ENCODE measurements at regions not wholly inside any gene's neighbourhood (a gene's known extent, or its start where the extent isn't known, plus 50 kb on each side); places are given as distances from the start of the nearest gene placed in this dataset.

GRCh38 chr17:68714676-68715075 lies 113.5 kb upstream of the FAM20A start:
- no peak overlapping the region for H3K4me3 ChIP-seq (ENCODE audit: low read length)
- H3K27me3 ChIP-seq (ENCODE audit: control insufficient read depth, insufficient read depth, low read length), result peaks cover 19% of the 10 kb centered on the region
- H3K4me1 ChIP-seq (ENCODE audit: control insufficient read depth, insufficient read depth, low read length), result no peaks in the 10 kb centered on the region
- no peak for DNase-seq
- no peaks in the 10 kb centered on the region for H3K9me3 ChIP-seq (ENCODE audit: control insufficient read depth, low read depth, low read length)
- H3K27ac ChIP-seq (ENCODE audit: low read length), result no peak overlapping the region
- no CpG with 5 or more reads among the region's 2 CpGs for WGBS (ENCODE audit: insufficient coverage, low lambda C conversion rate)
- H3K36me3 ChIP-seq (ENCODE audit: control insufficient read depth, insufficient read depth, low read length), result no peaks in the 10 kb centered on the region

- no peak overlapping the region for H3K4me3 ChIP-seq (ENCODE audit: low read length)
- 43% methylated on average over 1 of the region's 4 CpGs for WGBS (ENCODE audit: insufficient coverage, low lambda C conversion rate)
- no peak for DNase-seq
- no peaks in the 10 kb centered on the region for H3K4me1 ChIP-seq (ENCODE audit: control insufficient read depth, insufficient read depth, low read length)
- H3K27me3 ChIP-seq (ENCODE audit: control insufficient read depth, insufficient read depth, low read length), result peaks cover 19% of the 10 kb centered on the region
- no peak overlapping the region for H3K27ac ChIP-seq (ENCODE audit: low read length)
- no peaks in the 10 kb centered on the region for H3K36me3 ChIP-seq (ENCODE audit: control insufficient read depth, insufficient read depth, low read length)
- no peaks in the 10 kb centered on the region for H3K9me3 ChIP-seq (ENCODE audit: control insufficient read depth, low read depth, low read length)
Observed at GRCh38 chr17:68711858-68712257, 110.7 kb upstream of the FAM20A start.

GRCh38 chr17:68710976-68711375 lies 109.8 kb upstream of the FAM20A start:
- H3K4me1 ChIP-seq (ENCODE audit: control insufficient read depth, insufficient read depth, low read length), result no peaks in the 10 kb centered on the region

GRCh38 chr17:68710035-68710780 lies 109.0 kb upstream of the FAM20A start:
- Histone ChIP-seq H3K4me1 (ENCODE audit: control insufficient read depth, insufficient read depth, low read length) (no peaks in the 10 kb centered on the region), H3K36me3 (ENCODE audit: control insufficient read depth, insufficient read depth, low read length) (no peaks in the 10 kb centered on the region), H3K27ac (ENCODE audit: low read length) (no peak overlapping the region), H3K27me3 (ENCODE audit: control insufficient read depth, insufficient read depth, low read length) (peaks cover 19% of the 10 kb centered on the region), H3K9me3 (ENCODE audit: control insufficient read depth, low read depth, low read length) (no peaks in the 10 kb centered on the region), H3K4me3 (ENCODE audit: low read length) (no peak overlapping the region)
- DNase-seq, result no peak
- WGBS (ENCODE audit: insufficient coverage, low lambda C conversion rate), result 76% methylated on average over 4 of the region's 11 CpGs

More at GRCh38 chr17:68710976-68711375, 109.8 kb upstream of the FAM20A start:
- peaks cover 19% of the 10 kb centered on the region for H3K27me3 ChIP-seq (ENCODE audit: control insufficient read depth, insufficient read depth, low read length)
- H3K27ac ChIP-seq (ENCODE audit: low read length), result no peak overlapping the region
- no CpG with 5 or more reads among the region's 1 CpG for WGBS (ENCODE audit: insufficient coverage, low lambda C conversion rate)
- H3K4me3 ChIP-seq (ENCODE audit: low read length), result no peak overlapping the region
- no peaks in the 10 kb centered on the region for H3K9me3 ChIP-seq (ENCODE audit: control insufficient read depth, low read depth, low read length)
- DNase-seq, result no peak
- no peaks in the 10 kb centered on the region for H3K36me3 ChIP-seq (ENCODE audit: control insufficient read depth, insufficient read depth, low read length)

GRCh38 chr17:68709461-68709860 lies 108.3 kb upstream of the FAM20A start:
- no peaks in the 10 kb centered on the region for H3K9me3 ChIP-seq (ENCODE audit: control insufficient read depth, low read depth, low read length)
- no peak overlapping the region for H3K4me3 ChIP-seq (ENCODE audit: low read length)
- DNase-seq, result no peak
- H3K27ac ChIP-seq (ENCODE audit: low read length), result no peak overlapping the region
- peaks cover 19% of the 10 kb centered on the region for H3K27me3 ChIP-seq (ENCODE audit: control insufficient read depth, insufficient read depth, low read length)
- WGBS (ENCODE audit: insufficient coverage, low lambda C conversion rate), result no CpG with 5 or more reads among the region's 6 CpGs
- no peaks in the 10 kb centered on the region for H3K4me1 ChIP-seq (ENCODE audit: control insufficient read depth, insufficient read depth, low read length)
- no peaks in the 10 kb centered on the region for H3K36me3 ChIP-seq (ENCODE audit: control insufficient read depth, insufficient read depth, low read length)

- H3K27ac ChIP-seq (ENCODE audit: low read length), result no peak overlapping the region
Observed at GRCh38 chr17:68707031-68707430, 105.9 kb upstream of the FAM20A start.

GRCh38 chr17:68706356-68706920 lies 105.3 kb upstream of the FAM20A start:
- H3K27me3 ChIP-seq (ENCODE audit: control insufficient read depth, insufficient read depth, low read length), result peaks cover 13% of the 10 kb centered on the region
- WGBS (ENCODE audit: insufficient coverage, low lambda C conversion rate), result 61% methylated on average over 3 of the region's 5 CpGs
- no peaks in the 10 kb centered on the region for H3K9me3 ChIP-seq (ENCODE audit: control insufficient read depth, low read depth, low read length)
- H3K4me3 ChIP-seq (ENCODE audit: low read length), result no peak overlapping the region
- H3K4me1 ChIP-seq (ENCODE audit: control insufficient read depth, insufficient read depth, low read length), result peaks cover 4% of the 10 kb centered on the region
- DNase-seq, result no peak
- H3K27ac ChIP-seq (ENCODE audit: low read length), result no peak overlapping the region
- H3K36me3 ChIP-seq (ENCODE audit: control insufficient read depth, insufficient read depth, low read length), result no peaks in the 10 kb centered on the region

More at GRCh38 chr17:68707031-68707430, 105.9 kb upstream of the FAM20A start:
- 80% methylated on average over 1 of the region's 4 CpGs for WGBS (ENCODE audit: insufficient coverage, low lambda C conversion rate)
- Histone ChIP-seq H3K36me3 (ENCODE audit: control insufficient read depth, insufficient read depth, low read length) (no peaks in the 10 kb centered on the region), H3K9me3 (ENCODE audit: control insufficient read depth, low read depth, low read length) (no peaks in the 10 kb centered on the region), H3K27me3 (ENCODE audit: control insufficient read depth, insufficient read depth, low read length) (peaks cover 16% of the 10 kb centered on the region), H3K4me1 (ENCODE audit: control insufficient read depth, insufficient read depth, low read length) (no peaks in the 10 kb centered on the region), H3K4me3 (ENCODE audit: low read length) (no peak overlapping the region)
- DNase-seq, result no peak

- no peaks in the 10 kb centered on the region for H3K9me3 ChIP-seq (ENCODE audit: control insufficient read depth, low read depth, low read length)
- no peak overlapping the region for H3K27ac ChIP-seq (ENCODE audit: low read length)
- peaks cover 8% of the 10 kb centered on the region for H3K4me1 ChIP-seq (ENCODE audit: control insufficient read depth, insufficient read depth, low read length)
- peaks cover 8% of the 10 kb centered on the region for H3K27me3 ChIP-seq (ENCODE audit: control insufficient read depth, insufficient read depth, low read length)
- no peak for DNase-seq
- WGBS (ENCODE audit: insufficient coverage, low lambda C conversion rate), result no CpG with 5 or more reads among the region's 3 CpGs
- no peak overlapping the region for H3K4me3 ChIP-seq (ENCODE audit: low read length)
- H3K36me3 ChIP-seq (ENCODE audit: control insufficient read depth, insufficient read depth, low read length), result no peaks in the 10 kb centered on the region
Observed at GRCh38 chr17:68705714-68706076, 104.5 kb upstream of the FAM20A start.

- Histone ChIP-seq H3K27ac (ENCODE audit: low read length) (no peak overlapping the region), H3K27me3 (ENCODE audit: control insufficient read depth, insufficient read depth, low read length) (peaks cover 3% of the 10 kb centered on the region), H3K4me3 (ENCODE audit: low read length) (no peak overlapping the region), H3K4me1 (ENCODE audit: control insufficient read depth, insufficient read depth, low read length) (peaks cover 13% of the 10 kb centered on the region), H3K36me3 (ENCODE audit: control insufficient read depth, insufficient read depth, low read length) (no peaks in the 10 kb centered on the region), H3K9me3 (ENCODE audit: control insufficient read depth, low read depth, low read length) (no peaks in the 10 kb centered on the region)
- no peak for DNase-seq
- WGBS (ENCODE audit: insufficient coverage, low lambda C conversion rate), result 100% methylated on average over 1 of the region's 11 CpGs
Observed at GRCh38 chr17:68704871-68705713, 103.9 kb upstream of the FAM20A start.

GRCh38 chr17:68701046-68701445 lies 99.9 kb upstream of the FAM20A start:
- Histone ChIP-seq H3K36me3 (ENCODE audit: control insufficient read depth, insufficient read depth, low read length) (no peaks in the 10 kb centered on the region), H3K27ac (ENCODE audit: low read length) (peak overlapping the region; percentile 78), H3K27me3 (ENCODE audit: control insufficient read depth, insufficient read depth, low read length) (no peaks in the 10 kb centered on the region), H3K9me3 (ENCODE audit: control insufficient read depth, low read depth, low read length) (no peaks in the 10 kb centered on the region), H3K4me3 (ENCODE audit: low read length) (no peak overlapping the region), H3K4me1 (ENCODE audit: control insufficient read depth, insufficient read depth, low read length) (peaks cover 24% of the 10 kb centered on the region)
- no CpG with 5 or more reads among the region's 2 CpGs for WGBS (ENCODE audit: insufficient coverage, low lambda C conversion rate)
- peak; percentile 74 to 88 for DNase-seq
